ENCODE measurements at regions not wholly inside any gene's neighbourhood (a gene's known extent, or its start where the extent isn't known, plus 50 kb on each side); places are given as distances from the start of the nearest gene placed in this dataset.
"Not testable (repeated sequence)": the region's sequence is repeated elsewhere in the genome, so short reads cannot be mapped to it uniquely, and the experiment has no call there.

DNA sequence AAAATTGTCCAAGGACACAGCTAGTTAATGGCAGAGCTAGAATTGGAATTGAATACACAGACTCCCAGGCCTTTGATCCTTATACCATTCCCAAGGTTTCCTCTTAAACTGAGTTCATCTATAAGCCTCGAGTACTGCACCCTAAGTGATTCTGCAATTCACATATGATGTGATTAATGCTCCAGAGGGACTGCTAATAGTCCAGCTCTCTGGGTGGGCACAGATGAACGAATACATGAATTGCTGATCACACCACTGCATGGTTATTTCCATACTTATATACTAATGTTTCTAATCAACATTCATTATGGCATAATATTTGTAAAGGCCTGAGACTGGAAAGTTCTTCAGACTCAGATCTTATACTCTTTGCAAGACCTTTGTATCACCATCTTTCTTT lies 101.8 kb downstream of the NUFIP1 start:
- no peak for DNase-seq

DNA sequence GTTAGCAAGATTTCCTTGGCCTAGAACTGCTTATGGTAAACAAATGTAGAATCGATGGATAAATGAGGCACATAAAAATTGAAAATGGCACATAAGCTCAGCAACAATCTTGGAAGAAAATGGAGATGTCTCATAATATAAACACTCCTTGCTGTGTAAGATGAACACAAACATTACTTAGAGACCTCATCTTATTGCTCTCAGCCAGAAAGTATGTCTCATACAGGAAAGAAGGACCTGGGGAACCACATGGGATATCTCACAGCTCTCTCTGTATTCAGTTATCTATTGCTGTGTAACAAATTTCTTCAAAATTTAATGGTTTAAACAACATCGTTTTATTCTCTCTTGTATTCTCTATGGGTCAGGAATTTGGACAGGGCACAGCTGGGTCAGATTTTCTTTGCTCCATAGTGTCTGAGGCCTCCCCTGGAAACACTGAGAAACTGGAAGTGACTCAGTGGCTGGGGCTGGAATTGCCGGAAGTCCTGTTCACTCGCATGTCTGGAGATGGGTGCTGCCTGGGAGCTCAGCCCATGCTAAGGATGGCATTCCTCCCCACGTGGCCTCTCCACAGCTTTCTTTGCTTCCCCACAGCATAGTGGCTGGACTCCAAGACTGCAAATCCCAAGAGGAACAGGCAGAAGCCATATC lies 105.1 kb downstream of the NUFIP1 start:
- DNase-seq, result no peak

DNA sequence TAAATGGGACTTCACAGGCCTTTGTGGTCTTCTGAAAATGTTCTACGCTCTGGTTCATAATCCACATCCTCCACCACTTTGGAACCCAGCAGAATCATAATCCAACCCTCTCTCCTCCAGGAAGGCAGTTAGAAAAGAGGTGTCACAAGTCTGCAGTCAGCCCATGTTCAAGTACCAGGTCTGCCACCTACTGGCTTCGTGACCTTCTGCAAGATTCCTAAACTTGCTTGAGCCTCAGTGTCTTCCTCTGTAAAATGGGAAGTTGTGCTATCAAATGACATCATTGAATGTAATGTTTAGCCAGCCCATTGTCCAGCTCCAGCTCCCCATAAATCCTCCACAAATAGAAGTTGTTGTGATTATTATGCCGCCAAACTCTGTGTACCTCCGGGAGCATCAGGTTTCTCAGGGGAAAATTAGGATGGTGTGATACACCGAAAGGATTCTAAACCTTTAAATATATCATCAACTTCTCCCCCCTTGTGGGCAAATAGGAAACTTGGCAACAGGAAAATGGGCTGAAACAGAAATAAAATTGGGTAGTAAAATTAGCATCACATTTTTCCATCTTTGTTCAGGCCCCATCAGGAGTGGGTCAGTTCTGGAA lies 109.7 kb downstream of the NUFIP1 start:
- no peak for DNase-seq

DNA sequence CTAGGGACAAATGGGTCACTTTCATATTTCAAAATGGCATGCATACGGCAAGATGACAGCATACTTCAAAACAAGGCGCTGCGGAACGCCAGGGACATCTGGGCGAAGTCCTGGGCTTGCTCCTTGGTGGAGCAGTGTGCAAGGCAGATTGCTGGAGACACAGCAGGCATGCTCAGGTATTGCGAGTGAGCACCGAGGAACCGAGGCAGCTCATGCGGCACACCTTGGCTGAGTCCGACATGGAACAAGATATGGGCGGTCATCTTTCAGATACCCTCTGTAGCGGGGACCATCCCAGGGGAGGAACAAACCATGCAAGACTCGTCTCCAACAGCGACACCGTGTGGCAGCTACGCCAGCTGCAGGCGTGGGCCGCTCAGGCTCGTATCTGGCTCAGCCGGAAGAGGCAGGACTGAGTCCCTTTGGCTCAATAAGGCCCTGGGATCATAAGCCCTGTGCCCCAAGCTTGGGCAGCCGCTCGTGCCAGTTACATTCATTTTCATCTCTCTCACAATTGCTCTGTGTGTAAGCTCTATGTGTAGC lies 112.4 kb downstream of the NUFIP1 start:
- DNase-seq, result no peak

DNA sequence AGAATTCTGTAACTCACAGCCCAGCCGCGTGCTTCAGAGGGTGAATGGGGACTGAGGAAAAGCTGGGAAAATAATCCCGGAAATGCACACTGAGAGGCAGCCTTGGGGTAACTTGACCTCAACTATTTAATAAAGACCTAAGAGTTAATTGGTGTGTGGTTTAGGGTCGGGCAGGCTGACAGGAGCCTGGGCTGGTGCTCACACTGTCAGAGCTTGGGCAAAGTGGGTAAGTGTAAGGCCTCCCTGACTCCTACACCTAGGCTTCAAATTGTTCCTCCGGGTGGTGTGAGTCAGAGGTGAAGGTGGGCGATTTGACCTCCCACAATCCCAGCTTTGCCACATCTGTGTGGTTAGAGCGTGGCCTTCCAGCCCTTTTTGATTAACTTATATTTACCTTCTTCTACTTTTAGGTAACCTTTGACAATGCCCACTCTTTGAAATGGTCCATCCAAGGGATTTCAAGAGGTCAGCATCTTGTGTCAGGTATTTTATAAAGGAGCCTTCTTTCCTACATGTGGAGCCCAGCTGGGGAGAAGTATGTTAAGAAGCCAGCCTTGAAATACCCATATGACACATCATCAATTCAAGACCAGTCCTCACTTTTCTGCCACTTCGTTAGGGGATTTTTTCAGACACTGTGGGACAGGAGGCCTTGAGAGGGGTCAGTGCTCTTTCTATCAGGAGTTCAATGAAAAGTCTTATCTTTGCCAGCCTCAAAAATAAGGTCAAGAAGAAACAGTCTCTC lies 114.2 kb downstream of the NUFIP1 start:
- DNase-seq, result no peak

DNA sequence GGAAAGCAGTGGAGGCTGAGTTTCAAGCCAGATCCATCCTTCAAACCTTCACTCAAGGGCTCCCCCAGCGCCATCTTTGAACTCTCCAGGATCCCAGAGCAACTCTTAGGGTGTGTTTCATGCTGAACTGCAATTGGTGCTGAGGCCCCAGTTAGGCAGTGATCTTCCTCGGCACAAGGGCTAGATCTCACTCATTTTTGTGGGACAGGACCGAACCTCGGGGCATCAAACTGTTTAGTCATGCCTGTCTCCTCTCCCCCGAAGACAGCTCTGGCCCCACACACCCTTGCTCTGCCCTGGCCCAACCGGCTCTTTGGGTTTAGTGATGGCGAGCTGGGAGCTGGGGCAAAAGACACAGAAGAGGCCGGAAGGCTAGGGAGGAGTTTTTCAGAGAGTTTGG lies 115.1 kb downstream of the NUFIP1 start:
- no peak for DNase-seq

DNA sequence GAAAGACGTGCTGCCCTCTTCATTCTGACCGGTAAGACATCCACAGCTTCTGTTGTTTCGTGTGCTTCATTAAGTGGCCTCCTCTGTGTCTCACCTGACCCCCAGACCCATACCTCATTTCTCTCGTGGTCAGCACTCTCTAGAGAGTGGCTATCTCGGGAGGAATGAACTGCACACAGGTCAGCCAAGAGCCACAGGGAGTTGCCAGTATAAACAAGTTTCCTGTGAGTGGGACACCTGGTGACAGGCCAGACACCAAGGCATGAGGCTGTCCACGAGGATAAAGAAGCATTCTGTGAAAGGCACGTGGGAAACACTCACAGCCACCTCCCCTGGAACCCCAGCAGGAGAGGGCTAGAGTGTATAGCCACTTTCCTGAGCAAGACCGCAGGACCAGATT lies 115.8 kb downstream of the NUFIP1 start:
- DNase-seq, result no peak

DNA sequence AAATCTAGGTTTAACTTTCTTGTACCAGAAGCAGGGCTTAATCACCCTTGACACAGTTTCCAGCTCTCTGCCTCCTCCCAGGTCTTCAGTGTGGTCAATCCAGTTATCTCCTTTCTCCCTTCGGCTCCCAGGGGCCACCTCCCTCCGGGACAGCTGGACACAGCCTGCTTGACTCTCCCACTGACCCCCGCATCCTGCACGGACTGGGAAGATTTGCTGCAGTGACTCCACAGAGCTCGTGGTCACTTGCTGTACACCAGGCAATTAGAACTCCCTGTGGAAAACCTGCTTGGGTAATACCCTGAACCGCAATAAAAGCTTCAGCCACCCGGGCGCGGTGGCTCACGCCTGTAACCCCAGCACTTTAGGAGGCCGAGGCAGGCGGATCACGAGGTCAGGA lies 116.5 kb downstream of the NUFIP1 start:
- DNase-seq, result no peak

DNA sequence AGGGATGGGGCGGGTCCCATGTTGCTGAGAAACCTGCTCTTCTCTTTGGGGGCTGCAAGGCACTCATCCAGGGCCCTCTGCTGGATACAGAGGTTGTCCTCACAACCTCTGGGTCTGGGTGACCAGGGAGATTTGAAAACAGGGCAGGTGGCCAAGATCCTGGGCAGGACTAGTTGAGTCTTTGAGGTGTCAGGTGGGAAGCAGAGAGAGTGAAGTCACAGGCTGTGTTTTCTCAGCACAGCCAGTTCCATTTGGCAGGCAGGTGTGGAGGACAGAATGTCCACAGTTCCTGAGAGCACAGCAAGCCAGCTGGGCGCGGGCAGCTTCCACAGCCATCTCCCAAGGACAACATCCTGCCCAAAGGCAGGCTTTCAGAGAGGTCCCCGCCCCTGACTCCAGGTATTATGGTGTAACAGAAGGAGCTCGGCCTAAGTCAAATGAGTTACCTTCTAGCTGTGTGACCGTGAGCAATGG lies 118.8 kb downstream of the NUFIP1 start:
- no peak for DNase-seq

DNA sequence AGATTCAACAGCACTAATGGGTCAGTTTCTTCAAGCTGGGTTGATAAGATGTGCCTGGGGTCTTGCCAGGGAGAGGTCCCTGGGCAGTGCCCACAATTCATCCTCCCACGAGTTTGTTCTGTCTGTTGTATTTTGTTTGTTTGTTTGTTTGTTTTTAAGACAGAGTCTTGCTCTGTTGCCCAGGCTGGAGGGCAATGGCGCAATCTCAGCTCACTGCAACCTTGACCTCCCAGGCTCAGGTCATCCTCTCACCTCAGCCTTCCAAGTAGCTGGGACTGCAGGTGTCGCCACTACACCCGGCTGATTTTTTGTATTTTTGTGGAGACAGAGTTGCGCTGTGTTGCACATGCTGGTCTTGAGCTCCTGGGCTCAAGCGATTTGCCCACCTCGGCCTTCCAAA lies 120.1 kb downstream of the NUFIP1 start:
- no peak for DNase-seq

DNA sequence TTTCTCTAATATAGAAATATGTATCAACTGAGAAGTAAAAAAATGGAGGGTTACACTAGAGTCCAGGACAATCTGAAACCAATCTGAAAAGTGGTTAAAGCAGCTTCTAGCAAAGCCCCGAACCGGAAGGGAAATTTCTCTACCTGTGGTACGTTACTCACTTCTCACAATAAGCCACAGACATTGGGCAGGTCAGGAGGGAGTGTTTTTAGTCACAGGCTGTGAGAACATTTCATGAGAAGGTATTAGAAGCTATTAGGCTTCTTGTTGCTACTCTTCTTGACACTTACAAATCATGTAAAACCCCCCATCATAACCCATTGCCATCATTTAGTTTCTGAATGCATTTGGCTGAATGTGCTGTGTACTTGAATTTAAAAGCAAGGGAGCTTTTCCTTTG lies 120.9 kb downstream of the NUFIP1 start:
- DNase-seq, result no peak

DNA sequence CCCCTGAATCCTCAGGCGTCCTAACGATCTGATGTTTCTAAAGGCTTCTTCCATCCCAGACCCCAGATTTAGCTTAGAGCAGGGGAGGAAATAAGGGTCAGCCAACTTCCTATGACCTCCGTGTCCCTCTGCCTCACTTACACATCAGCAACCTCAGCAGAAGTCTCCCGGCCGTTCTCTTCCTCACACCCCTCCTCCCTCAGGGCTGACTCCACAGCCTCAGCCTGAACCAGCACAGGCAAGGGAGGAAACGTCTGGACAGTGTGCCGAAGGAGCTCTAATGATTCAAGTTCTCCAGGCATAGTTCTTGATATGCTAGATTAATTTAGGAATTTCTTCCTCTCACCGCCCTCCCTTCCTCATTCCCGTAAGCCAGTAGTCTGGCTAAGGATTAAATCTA lies 121.4 kb downstream of the NUFIP1 start:
- DNase-seq, result no peak

DNA sequence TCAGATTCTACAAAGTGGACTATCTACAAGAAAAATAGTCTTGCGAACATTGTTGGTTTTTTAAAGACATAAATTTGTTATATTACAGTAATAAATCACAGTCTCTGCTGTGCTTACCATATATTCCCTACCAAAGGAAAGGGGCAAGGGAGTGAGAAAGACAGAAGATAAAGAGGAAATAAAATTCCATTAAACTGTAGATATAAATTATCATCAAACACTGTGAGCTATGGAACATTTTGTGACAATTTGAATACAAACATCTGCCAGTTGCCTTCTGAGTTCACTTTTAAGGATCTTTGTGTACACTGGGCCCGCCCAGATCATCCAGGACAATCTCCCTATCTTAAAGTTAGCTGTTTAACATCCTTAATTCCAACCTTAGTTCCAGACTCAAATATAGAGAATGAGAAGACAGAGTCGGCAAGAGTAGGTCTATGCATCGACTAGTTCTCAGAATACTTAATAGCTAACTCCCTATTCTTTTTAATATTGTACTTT lies 122.8 kb downstream of the NUFIP1 start:
- DNase-seq, result no peak

DNA sequence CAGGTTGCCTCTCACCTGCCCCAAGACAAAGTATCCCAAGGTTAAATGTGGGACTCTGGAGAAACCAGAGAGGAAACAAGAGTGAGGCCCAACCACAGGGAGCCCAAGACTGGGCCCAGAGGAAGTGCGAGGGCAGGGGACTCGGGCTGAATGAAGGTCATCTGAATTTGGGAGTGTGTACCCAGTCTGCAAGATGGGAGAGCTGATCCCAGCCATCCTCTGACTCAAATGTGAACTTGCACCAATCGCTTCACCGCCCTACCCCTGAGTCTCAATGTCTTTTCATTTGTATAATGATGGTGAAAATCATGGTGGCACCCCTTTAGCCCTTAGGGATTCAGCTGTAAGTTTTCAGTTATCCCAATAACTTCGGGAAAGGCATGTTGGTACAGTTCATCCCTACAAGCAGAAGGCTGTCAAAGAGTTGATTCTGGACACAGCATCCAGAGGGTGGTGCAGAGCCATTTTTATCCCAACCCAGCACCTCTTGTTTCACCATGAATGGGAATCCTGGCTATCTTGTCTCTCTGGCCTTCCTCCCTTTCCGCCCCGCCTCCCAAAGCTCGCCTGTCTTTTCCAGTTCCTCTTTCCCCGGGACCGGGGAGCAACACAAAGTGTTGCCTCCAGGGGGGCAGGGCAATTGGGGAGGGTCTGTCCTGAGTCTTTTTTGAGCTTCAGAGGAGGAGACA lies 123.4 kb downstream of the NUFIP1 start:
- DNase-seq, result no peak

DNA sequence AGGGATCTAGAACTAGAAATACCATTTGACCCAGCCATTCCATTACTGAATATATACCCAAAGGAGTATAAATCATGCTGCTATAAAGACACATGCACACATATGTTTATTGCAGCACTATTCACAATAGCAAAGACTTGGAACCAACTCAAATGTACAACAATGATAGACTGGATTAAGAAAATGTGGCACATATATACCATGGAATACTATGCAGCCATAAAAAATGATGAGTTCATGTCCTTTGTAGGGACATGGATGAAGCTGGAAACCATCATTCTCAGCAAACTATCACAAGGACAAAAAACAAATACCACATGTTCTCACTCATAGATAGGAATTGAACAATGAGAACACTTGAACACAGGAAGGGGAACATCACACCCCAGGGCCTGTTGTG lies 125.6 kb downstream of the NUFIP1 start:
- not testable (repeated sequence) for DNase-seq

DNA sequence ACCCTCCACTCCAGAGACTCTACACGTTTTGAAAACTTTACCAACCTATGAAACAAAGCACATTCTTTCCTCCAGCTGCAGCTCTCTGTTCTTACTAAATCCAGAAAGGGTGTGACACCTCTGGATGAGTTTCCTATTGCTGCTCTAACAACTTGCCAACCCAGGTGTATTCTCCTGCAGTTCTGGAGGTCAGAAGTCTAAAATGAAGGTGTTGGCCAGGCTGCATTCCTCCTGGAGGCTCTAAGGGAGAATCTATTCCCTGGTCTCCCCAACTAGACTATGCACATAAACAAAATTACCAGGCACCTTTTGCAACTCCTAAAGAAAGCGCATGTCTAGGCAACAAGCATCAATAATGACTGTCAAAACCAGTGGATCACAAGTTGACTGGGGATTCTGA lies 128.8 kb downstream of the NUFIP1 start:
- DNase-seq, result no peak

DNA sequence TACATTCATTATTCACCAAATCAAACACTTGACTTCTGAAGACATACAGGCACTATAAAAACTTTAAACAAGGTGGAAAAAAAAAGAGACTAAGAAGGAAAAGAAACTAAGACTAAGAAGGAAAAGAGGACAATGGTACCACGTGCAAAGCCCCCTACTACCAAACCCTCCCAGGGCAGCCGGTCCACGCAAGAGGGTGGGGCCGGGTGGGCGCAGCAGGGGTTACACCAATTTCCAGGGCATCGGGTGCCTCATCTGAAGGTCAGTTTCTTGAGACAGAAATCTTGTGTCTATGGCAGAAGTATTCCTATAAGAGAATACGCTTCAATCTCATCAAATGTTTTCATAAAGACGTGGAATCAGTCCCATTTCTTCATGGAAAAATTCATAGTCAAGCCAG lies 131.5 kb downstream of the NUFIP1 start:
- DNase-seq, result no peak

DNA sequence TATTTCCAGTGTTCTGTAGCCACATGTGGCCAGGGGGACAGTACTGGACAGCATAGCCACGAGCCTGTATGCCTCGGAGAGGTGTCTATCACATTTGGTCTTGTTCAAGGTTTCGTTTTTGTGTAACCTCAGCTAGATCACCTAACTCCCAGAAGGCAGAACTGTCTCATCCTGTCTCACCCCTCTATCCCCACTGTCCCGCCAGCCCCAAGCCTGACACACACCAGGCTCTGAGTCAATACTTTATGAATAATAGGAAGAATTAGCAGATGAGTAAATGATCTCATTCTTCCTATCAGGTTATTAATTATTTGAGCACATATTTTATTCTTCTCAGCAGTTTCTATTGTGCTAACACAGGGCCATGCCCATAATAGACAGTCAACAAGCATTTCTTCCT lies 132.2 kb downstream of the NUFIP1 start:
- DNase-seq, result no peak

DNA sequence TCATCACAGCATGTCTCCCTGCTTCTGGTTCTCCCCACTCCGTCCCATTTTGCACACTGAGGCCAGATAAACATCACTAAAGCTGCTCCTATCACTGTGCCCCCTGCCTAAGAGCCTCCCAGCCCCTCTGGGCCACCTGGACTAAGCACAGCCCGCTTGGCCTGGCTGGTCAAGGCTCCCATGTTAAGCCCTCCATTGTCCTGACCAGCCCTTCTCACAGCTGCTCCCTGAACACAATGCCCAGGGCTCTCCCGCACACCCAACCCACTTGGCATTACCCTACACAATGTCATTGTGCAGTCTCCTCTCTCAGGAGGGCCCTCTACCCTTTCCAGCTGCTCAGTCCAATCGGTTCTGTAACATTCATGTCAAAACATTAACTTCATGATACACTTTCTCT lies 133.4 kb downstream of the NUFIP1 start:
- DNase-seq, result no peak

DNA sequence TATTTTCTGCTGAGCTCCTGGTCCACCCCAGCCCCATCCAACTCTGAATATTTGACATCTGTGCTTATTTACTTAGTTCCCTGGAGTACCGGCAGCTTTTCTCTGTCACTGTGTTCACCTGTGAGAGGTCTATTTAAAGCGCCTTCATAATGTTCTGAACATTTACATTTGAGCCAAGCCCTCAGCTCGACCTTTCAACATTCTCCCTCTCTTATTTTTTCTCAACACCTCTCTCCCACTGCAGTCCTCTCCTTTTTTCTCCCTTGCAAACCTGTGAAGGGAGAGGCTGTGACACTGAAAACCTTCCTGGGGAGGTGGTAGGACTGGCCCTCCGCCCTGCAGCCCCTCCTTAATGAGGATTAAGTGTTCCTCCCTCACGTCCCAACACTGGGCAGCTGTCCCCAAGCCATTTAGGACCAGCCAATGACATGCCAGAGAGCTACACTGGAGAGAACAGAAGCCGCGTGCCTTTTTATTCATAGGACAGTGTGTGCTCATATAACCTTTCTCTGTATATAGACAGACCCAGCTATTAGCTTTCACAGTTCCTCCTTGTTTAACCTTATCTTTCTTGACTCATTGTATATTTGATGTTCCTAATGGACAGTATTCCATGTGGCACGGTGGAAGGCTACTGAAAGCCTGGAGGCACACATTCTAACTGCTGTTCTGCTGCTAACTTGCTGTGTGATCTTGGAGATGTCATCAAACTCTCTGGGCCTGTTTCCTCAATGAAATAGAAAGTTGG lies 134.8 kb downstream of the NUFIP1 start:
- DNase-seq, result no peak

DNA sequence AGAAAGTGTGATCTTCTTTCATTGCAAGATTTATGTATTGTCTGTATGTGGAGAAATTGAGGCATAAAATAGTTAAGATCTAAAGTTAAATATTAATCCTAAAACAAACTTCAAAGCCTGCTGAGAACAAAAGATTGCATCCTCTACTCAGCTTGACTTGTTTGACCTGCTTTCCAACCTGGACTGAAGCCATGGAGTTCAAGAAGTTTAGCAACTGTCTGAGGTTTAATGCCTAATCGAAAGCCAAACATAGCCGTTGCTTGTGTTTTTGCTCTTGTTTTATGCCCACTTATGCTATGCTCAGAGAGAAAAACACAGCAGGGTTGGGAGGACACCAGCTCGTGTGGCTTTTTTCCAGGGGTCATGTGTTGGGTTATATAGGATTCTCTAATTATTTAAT lies 135.6 kb downstream of the NUFIP1 start:
- no peak for DNase-seq

DNA sequence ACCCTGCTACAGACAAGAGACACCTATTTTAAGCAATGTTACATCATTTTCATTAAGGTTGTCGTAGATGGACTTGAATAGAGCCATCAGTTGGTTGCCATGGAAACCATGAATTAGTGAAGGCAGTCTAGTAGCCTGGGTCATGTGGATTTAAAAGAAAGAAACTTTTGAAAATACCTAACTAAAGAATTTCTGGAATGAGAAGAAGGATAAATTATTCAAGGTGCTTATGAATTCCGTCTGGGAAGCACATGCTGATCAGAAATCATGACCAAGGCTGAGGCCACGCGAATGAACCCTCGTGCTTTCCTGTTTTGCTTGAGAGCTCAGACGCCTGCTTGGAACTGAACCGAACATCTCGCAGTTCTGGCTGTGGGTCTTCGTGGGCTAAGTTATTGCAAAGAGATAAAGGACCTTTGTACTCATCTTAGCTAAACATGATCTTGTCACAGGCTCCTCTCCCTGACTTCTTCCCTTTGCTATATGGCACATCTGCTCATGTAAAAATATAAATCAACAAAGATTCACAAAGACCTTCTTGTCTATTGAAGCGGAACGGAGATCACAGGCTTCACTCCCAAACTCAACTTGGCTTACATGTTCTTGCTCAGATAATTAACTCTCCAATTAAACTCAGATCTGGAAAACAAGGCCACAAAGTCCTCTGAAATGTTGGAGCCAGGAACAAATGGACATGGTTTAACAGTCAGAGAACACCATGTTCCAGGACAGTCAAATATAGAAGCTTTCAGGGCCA lies 140.2 kb downstream of the NUFIP1 start:
- no peak for DNase-seq
